ENCODE measurements at regions not wholly inside any gene's neighbourhood (a gene's known extent, or its start where the extent isn't known, plus 50 kb on each side); places are given as distances from the start of the nearest gene placed in this dataset.

DNA sequence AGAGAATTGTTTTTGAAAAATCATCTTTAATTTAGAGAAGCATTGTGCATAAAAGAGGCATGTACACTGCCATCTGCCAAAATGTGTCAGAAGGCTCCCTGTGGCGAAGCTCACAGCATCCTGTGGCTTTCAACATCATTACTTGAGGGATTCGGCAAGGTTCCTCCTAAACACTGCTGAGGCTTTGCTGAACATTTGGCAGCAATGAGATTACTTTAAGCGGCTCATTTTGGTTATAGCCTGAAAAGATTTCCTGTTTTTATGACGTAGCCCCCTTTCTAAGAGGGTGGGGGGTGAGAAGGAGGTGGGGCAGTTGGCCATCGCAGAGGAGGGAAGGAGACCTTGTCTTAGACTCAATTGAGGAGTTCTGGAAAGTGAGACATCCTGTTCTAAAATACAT is 469.4 kb downstream of the RASEF start:
- TF ChIP-seq RFX5 (IDR thresholded peaks at IDR 0.05) (no peak), ZFP36 (IDR thresholded peaks at IDR 0.05; ENCODE audit: borderline replicate concordance, partially characterized antibody) (no peak), TP53 (CRISPR knock-in tag; IDR thresholded peaks at IDR 0.05) (no peak), BCL3 (IDR thresholded peaks at IDR 0.05) (no peak), ELK1 (IDR thresholded peaks at IDR 0.05; ENCODE audit: low read depth, low read length) (no peak), CTCF (IDR thresholded peaks at IDR 0.05) (no peak), POLR2A (IDR thresholded peaks at IDR 0.05; ENCODE audit: low read length) (no peak), ZNF302 (CRISPR knock-in tag; IDR thresholded peaks at IDR 0.05) (no peak), SMC3 (IDR thresholded peaks at IDR 0.05) (no peak)
- TF ChIP-seq, protein P1, sequence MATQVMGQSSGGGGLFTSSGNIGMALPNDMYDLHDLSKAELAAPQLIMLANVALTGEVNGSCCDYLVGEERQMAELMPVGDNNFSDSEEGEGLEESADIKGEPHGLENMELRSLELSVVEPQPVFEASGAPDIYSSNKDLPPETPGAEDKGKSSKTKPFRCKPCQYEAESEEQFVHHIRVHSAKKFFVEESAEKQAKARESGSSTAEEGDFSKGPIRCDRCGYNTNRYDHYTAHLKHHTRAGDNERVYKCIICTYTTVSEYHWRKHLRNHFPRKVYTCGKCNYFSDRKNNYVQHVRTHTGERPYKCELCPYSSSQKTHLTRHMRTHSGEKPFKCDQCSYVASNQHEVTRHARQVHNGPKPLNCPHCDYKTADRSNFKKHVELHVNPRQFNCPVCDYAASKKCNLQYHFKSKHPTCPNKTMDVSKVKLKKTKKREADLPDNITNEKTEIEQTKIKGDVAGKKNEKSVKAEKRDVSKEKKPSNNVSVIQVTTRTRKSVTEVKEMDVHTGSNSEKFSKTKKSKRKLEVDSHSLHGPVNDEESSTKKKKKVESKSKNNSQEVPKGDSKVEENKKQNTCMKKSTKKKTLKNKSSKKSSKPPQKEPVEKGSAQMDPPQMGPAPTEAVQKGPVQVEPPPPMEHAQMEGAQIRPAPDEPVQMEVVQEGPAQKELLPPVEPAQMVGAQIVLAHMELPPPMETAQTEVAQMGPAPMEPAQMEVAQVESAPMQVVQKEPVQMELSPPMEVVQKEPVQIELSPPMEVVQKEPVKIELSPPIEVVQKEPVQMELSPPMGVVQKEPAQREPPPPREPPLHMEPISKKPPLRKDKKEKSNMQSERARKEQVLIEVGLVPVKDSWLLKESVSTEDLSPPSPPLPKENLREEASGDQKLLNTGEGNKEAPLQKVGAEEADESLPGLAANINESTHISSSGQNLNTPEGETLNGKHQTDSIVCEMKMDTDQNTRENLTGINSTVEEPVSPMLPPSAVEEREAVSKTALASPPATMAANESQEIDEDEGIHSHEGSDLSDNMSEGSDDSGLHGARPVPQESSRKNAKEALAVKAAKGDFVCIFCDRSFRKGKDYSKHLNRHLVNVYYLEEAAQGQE (IDR thresholded peaks at IDR 0.05) = no peak

Data from A549 (cell line).